Omental fat pad (tissue), 3 donors: ENCODE measurements at regions not wholly inside any gene's neighbourhood (a gene's known extent, or its start where the extent isn't known, plus 50 kb on each side); places are given as distances from the start of the nearest gene placed in this dataset.
"Not testable (repeated sequence)": the region's sequence is repeated elsewhere in the genome, so short reads cannot be mapped to it uniquely, and the experiment has no call there.

Experiments used
- ATAC-seq: fragments of 150-250 bp; one replicate; pipeline ENCODE4 v1.9.1; 2016; ENCODE audit warnings: mild to moderate bottlenecking, moderate library complexity; ENCODE audit not compliant: low FRiP score
- DNase-seq: peaks from one replicate; pipeline ENCODE4 v3.0.0-alpha.2; 2019; ENCODE audit warnings: low spot score
- TF ChIP-seq, protein P1 (sequence below), 3 donors: fragments of 450-650 bp; IDR thresholded peaks; one replicate each; pipeline ENCODE4 v1.5.1; 2016 to 2017; ENCODE audit warnings: antibody characterized with exemption in 3 of 3, mild to moderate bottlenecking in 3 of 3, moderate library complexity in 2 of 3

DNA sequence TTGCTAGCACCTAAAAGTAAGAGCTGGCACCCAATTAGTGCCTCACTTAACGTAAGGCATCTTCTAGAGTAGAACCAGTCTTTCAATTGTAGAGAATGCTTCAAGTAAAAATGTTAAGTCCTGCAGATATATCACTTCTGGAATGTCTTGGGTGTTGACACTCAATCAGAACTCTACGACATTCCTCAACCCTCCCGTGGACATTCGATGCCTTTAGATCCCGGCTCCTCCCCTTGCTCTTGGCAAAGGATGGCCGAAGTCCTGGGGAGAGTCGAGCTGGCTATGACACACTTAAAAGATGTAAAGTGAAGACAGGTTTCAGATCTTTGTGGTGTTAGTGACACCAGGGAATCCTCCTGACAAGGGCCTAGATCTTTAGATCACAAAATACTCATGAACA, 87.5 kb upstream of the ERCC6L2 start:
- TF ChIP-seq, protein P1, sequence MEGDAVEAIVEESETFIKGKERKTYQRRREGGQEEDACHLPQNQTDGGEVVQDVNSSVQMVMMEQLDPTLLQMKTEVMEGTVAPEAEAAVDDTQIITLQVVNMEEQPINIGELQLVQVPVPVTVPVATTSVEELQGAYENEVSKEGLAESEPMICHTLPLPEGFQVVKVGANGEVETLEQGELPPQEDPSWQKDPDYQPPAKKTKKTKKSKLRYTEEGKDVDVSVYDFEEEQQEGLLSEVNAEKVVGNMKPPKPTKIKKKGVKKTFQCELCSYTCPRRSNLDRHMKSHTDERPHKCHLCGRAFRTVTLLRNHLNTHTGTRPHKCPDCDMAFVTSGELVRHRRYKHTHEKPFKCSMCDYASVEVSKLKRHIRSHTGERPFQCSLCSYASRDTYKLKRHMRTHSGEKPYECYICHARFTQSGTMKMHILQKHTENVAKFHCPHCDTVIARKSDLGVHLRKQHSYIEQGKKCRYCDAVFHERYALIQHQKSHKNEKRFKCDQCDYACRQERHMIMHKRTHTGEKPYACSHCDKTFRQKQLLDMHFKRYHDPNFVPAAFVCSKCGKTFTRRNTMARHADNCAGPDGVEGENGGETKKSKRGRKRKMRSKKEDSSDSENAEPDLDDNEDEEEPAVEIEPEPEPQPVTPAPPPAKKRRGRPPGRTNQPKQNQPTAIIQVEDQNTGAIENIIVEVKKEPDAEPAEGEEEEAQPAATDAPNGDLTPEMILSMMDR (IDR thresholded peaks at IDR 0.05) = no peak
- DNase-seq (no peak), ATAC-seq (no peak)

DNA sequence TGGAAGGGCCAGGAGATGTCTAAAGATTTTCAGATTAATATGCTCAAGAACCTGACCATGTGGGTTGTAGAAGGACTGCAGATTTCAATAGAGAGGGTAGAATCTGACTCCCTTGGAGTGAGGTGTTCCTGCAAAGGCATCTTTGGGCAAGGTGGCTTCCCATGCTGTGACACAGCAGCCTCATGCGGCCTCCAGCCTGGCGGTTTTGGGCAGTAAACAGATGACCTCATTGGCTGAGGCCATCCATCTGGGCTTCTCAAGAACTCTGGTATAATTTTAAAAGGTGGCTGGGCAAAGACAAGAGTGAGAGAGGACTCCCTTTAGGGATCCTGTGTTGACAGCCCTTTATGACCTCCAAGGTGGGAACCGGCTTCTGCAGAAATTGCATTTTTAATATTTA, 90.3 kb upstream of the ERCC6L2 start:
- no peak for ATAC-seq
- no peak for DNase-seq
- TF ChIP-seq, protein P1 (IDR thresholded peaks at IDR 0.05) = no peak

DNA sequence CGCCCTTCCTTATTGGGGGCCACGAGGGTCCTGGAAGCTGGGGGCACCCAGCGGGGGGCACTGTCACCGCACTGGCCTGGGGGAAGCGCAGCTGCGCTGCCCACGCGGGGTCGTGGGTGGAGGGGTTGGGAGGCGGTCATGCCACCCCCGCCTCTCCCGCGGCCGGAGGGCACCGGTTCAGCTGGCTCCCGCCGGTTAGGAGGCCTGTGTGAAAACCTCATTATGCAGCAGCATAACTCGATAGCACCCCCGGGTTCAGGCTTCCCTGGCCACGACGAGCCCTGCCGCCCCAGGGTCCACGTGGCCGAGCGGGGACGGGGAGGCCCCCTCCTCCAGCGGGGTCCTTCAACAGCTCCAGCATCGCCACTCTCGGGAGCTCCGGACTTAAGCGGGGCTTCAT, 91.2 kb upstream of the ERCC6L2 start:
- ATAC-seq = no peak
- DNase-seq = no peak
- TF ChIP-seq, protein P1 (IDR thresholded peaks at IDR 0.05) = no peak

DNA sequence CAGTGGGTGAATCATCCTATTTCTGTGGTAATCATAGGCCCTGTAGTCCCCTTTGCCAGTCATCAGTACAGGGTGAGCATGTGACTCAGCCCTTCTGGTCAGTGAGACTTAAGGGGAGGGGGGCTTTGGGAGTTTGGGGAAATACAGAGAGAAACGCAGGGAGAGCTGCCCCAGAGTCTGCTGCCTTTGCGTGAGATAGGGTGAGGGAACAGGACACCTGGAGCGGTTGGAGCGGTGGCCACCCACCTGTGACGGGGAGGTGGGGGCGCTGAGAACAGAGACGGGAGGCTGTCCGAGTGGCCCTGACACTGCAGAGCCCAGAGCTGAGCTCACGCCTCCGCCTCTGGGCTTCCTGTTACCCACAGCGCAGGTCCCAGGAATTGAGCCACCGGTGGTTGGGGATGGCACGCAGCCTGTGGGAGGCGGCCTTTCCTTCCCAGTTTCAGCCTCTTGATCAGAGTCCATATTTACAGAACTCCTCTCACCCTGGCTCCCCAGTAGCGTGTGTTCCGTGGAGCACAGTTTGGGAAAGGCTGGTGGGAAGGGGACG, 92.0 kb upstream of the ERCC6L2 start:
- no peak for ATAC-seq
- no peak for DNase-seq
- TF ChIP-seq, protein P1 (IDR thresholded peaks at IDR 0.05) = no peak

DNA sequence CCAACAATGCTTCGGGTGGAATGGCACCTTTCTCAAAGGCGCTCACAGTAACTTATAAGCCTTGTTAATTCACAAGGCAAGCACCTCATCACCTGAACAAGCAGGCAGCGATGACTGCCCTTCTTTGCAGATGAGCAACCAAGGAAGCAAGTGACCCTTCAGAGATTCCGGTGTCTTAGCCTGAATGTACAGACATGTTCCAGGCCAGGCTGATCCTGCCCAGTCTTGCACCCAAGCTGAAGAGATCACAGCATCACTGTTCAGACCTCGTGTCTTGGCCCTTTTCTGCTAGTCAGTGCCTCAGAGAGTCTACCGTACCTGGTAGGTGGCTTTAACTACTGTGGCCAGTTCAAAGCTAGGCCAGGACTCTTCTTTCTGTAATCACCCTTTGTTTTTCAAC, 94.7 kb upstream of the ERCC6L2 start:
- ATAC-seq (no peak), DNase-seq (no peak)
- TF ChIP-seq, protein P1 (IDR thresholded peaks at IDR 0.05) = no peak

DNA sequence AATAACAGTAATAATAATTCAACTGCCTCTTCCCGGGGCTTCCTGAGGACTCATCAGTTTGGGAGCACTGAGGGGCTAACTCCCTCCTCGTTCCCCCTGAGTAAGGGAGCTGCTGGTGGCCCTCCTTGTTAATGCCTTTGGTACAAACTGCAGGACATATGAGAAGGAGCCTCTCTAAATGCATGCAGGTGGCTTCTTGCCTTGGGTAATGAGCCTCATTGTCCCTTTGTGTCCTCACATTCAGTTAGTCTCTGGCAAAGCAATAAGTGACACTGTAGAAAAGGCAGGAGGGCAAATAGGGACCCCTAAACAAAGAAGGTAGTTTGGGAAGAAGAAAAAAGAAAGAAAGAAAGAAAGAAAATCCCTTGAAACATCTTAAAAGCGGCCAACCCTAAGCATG, 95.4 kb upstream of the ERCC6L2 start:
- TF ChIP-seq, protein P1 (IDR thresholded peaks at IDR 0.05) = no peak
- DNase-seq = no peak
- ATAC-seq = no peak

DNA sequence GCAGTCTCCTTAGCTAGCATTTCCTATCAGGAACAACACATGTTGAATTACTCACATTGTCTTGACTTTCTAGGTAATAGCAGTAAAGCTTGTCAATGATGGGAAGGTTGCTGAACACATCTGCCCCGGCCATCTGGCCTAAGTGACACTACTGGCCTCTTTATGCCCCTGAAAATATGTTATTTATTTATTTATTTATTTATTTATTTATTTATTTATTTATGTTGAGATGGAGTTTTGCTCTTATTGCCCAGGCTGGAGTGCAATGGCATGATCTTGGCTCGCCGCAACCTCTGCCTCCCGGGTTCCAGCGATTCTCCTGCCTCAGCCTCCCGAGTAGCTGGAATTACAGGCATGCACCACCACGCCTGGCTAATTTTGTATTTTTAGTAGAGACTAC, 95.9 kb upstream of the ERCC6L2 start:
- not testable (repeated sequence) for ATAC-seq, DNase-seq

DNA sequence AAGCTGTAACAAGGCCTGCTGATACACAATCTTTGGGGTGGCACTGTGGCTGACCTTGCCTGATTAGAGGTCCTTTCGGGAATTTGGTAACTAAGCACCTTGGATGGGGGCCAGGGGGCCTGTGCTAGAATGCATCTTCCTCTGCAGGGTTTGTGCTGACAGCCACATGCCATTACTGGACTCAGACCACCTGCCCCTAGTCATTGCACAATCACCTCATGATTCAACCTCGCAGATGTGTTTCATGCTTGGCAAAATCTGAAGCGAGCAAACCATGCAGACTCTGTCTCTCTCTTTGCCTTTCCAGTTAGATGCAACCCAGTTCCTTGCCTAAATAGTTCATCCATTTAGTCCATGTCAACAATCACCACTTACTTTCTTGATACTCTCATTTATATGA, 96.5 kb upstream of the ERCC6L2 start:
- ATAC-seq (no peak), DNase-seq (no peak)
- TF ChIP-seq, protein P1 (IDR thresholded peaks at IDR 0.05) = no peak
